ENCODE measurements at regions not wholly inside any gene's neighbourhood (a gene's known extent, or its start where the extent isn't known, plus 50 kb on each side); places are given as distances from the start of the nearest gene placed in this dataset.

DNA sequence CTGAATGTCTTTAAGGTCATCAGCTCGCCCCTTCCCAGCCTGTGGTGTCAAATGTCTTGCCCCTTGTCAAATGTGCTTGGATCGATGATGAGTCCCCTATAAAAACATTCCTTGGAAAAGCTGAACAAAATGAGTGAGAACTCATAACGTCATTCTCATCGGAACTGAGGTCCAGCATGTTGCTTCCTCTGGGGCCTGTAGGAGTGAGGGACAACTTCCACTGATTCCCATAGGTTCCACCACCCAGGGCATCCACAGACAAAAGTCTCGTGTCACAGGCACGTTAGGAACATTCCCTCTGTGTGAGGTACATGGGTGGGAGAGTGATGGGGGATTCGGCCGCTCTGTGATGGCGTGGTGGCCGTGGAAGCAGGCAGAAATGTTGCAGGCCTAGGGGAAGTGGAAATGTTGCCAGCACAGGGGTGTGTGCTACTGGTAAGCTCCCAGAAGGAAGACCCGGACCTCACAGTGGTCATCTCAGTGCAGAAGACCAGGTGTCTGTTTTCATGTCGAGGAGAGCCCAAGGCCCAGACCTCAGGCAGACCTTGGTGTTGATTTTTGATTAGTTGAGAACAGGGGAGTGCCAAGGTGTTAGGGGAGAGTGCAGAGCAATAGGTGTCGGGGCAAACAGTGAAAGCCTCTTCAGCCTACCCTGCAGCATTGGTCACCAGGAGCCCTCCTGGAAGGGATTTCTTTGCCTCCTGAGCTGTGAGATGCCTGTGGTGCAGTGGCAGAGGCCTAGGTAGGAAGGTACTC is 96.8 kb downstream of the SNRPN start:
- no peak for DNase-seq (ENCODE audit: low read depth, low spot score)
- no peak overlapping the region for H3K4me3 ChIP-seq (ENCODE audit: low read length)

DNA sequence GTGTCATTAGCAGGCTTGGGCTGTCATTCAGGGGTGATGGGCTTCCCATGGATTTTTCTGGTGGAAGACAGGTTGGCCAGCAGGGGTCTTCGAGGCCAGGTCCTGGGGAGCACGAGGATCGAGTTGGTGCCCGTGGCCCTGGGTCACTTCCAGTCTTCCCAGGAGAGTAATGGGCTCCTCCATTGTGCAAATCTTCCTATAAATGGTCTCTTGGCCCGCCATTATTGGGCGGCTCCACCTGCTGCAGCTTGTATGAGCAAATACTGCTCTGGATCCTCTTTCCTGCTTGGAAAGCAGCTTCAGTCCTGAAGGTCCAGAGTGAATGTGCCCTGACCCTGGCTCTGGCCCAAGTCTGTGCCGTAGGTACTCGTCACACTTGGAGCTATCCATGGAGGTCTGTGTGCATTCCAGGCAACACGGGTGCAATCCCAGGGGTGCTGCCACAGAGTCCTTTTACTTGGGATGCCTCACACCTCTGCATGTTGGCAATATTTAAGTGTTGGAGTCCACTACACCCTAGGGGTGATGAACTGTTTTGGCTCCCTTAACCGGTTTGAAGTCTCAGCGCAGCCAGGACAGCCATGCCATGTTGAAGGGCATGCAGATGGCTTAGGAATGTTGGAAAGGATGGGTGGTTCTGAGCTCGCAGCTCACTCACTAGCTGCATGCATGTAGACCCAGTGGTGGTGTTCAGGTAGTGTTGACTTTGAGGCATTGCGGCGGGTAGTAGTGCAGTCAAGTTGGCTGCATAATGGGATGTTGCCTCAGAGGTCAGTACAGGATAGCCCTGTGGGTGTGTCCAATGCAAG is 97.6 kb downstream of the SNRPN start:
- DNase-seq (ENCODE audit: low read depth, low spot score), result no peak
- no peak overlapping the region for H3K4me3 ChIP-seq (ENCODE audit: low read length)

DNA sequence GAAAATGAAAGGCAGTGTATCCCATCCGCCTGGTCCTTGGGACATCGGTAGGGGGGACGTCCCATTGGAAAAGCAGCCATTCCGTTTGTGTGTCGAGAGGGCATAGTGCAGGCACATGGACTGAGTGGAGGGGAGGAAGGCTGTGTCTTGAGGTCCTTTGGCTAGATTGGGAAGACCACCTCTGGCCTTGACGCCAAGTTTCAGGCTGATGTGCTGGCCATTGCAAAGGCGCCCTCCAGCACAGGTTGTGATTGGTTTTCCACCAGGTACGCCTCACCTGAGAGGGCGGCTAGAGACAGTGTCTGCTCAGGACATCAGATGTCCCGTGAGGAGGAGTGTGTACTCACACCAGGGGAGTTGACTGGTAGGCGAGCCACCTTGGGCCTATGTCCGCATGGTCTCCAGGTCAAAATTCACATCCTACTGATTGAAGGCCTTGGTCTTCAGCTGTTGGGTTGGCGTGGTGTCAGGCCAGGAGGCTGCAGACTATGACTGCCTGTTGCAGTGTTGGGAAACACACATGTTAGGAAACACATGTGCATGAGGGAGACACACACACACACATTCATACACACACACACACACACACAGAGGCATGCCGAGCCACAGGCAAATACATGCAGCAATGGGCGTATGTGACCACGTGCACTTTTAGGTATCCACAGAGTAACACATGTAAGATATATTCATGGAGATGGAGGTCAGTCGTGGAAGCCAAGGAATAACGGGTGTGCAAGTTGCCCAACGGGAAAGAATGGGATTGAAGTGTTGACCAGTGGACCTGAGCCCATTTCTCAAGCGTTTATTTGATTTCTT is 98.4 kb downstream of the SNRPN start:
- H3K4me3 ChIP-seq (ENCODE audit: low read length), result no peak overlapping the region
- DNase-seq (ENCODE audit: low read depth, low spot score), result no peak

DNA sequence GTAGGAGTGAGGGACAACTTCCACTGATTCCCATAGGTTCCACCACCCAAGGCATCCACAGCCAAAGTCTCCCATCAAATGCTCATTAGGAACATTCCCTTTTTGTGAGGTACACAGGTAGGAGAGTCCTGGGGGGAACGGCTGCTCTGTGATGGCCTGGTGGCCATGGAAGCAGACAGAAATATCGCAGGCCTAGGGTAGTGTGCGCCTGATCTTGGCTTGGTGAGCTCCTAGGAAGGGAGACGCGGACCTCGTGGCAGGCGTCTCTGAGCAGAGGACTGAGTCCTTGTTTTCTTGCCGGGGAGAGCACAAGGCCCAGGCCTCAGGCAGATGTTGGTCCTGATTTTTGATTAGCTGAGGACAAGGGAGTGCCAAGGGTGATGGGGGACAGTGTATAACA is 99.5 kb downstream of the SNRPN start:
- no peak overlapping the region for H3K4me3 ChIP-seq (ENCODE audit: low read length)
- DNase-seq (ENCODE audit: low read depth, low spot score), result no peak

DNA sequence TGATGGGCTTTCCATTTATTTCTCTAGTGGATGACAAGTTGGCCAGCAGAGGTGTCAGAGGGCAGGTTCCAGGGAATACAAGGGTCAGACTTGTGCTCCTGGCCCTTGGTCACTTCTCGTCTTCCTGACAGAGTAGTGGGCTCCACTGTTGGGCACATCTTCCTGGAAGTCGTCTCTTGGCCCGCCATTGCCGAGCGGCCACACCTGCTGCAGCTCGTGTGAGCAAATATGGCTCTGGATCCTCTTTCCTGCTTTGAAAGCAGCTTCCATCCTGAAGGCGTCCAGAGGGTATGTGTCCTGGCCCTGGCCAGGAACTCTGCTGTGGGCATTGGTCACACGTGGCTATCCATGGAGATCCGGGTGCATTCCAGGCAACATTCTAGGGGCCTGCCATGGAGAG is 100.2 kb downstream of the SNRPN start:
- DNase-seq (ENCODE audit: low read depth, low spot score), result no peak
- H3K4me3 ChIP-seq (ENCODE audit: low read length), result no peak overlapping the region

DNA sequence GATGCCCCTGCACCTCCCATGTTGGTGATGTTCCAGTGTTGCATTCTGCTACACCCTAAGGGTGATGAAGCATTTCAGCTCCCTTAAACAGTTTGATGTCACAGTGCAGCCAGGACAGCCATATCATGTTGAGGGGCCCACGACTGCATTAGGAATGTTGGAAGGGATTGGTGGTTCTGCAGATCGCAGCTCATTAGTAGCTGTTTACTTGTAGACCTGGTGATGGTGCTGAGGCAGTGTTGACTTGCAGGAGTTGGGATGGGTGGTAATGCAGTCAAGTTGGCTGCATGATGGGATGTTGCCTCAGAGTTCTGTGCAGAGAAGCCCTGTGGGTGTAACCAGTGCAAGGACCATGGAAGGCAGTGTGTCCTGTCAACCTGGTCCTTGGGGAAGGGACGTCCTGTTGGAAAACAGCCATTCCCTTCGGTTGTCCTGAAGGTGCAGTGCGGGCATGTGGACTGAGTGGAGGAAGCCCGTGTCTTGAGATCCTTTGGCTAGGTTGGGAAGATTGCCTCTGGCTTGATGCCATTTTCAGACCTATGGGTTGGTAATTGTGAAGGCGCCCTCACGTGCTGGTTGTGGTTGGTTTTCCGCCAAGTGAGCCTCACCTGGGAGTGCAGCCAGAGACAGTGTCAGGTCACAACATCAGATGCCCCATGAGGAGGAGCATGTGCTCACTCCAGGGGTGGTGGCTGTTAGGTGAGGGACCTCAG is 100.7 kb downstream of the SNRPN start:
- no peak for DNase-seq (ENCODE audit: low read depth, low spot score)
- no peak overlapping the region for H3K4me3 ChIP-seq (ENCODE audit: low read length)

DNA sequence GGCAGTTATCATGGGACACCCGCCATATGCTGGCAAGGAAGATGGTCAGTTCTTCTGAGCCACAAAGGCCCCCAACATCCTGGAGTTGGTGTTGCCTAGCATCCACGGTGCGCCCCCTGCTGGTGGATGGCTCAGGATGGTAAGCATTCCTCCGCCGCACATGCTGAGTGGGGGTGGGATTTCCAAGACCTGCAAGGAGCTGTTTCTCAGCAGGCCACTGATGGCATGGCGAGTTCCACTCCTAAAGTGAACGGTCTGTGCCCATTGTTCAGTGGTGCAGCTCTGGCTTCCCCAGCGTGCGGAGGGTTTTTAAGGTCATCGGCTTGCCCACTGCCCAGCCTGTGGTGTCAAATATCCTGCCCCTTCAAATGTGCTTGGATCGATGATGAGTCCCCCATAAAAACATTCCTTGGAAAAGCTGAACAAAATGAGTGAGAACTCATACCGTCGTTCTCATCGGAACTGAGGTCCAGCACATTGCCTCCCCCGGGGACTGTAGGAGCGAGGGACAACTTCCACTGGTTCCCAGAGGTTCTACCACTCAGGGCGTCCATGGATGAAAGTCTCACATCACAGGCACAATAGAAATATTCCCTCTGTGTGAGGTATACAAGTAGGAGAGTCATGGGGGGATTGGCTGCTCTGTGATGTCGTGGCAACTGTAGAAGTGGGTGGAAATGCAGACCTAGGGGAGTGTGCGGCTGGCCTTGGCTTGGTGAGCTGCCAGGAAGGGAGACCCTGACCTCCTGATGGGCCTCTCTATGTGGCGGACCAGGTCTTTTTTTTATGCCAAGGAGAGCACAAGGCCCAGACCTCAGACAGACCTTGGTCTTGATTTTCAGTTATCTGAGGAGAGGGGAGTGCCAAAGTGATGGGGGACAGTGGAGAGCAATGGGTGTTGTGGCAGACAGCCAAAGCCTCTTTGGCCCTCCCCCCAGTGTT is 102.0 kb downstream of the SNRPN start:
- H3K4me3 ChIP-seq (ENCODE audit: low read length), result no peak overlapping the region
- DNase-seq (ENCODE audit: low read depth, low spot score), result no peak

DNA sequence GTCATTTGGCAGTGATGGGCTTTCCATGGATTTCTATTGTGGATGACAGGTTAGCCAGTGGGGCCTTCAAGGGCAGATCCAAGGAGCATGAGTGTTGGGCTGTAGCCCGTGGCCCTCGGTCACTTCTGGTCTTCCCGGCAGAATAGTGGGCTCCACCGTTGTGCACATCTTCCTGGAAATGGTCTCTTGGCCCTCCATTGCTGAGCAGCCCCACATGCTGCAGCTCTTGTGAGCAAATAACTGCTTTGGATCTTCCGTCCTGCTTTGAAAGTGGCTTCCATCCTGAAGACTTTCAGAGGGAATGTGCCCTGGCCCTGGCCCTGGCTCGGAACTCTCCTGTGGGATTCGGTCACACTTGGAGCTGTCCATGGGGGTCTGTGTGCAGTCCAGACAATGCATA is 102.8 kb downstream of the SNRPN start:
- H3K4me3 ChIP-seq (ENCODE audit: low read length), result no peak overlapping the region
- no peak for DNase-seq (ENCODE audit: low read depth, low spot score)

DNA sequence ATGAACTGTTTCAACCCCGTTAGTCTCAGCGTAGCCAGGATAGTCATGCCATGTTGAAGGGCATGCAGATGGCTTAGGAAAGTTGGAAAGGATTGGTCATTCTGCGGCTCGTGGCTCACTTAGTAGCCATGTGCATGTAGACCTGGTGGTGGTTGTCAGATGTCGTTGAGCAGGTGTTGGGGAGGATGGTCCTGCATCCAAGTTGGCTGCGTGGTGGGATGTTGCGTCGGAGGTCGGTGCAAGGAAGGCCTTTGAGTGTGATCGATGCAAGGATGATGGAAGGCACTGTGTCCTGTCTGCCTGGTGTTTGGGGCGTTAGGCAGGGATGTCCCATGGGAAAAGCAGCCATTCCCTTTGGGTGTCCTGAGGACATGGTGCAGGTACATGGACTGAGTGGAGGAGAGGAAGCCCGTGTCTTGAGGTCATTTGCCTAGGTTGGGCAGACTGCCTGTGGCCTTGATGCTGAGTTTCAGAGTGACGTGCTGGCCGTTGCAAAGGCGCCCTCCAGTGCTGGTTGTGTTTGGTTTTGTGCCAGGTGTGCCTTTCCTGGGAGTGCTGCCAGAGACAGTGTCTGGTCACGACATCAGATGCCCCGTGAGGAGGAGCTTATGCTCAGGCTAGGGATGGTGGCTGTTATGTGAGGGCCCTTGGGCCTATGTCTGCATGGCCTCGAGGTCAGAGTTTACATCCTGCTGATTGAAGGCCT is 103.4 kb downstream of the SNRPN start:
- H3K4me3 ChIP-seq (ENCODE audit: low read length), result no peak overlapping the region
- DNase-seq (ENCODE audit: low read depth, low spot score), result no peak

DNA sequence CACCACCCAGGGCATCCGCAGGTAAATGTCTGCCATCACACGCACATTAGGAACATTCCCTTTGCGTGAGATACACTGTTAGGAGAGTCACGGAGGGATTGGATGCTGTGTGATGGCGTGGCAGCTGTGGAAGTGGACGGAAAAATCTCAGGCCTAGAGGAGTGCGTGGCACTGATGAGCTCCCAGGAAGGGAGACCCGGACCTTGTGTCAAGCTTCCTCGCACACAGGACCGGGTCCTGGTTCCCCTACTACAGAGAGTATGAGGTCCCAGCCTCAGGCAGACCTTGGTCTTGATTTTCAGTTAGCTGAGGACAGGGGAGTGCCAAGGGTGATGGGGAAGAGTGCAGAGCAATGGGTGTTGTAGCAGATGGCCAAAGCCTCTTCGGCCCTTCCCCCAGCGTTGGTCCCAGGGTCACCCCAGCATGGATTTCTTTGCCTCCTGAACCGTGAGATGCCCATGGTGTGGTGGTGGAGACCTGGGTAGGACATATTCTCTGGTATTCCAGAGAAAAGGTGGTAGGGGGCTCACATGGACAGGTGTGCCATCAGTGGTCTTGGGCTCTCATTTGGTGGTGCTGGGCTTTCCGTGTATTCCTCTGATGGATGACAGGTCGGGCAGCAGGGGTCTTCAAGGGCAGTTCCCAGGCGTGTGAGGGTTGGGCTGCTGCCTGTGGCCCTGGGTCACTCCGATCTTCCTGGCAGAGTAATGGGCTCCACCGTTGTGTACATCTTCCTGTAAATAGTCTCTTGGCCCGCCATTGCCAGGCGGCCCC is 105.1 kb downstream of the SNRPN start:
- H3K4me3 ChIP-seq (ENCODE audit: low read length), result no peak overlapping the region
- no peak for DNase-seq (ENCODE audit: low read depth, low spot score)

DNA sequence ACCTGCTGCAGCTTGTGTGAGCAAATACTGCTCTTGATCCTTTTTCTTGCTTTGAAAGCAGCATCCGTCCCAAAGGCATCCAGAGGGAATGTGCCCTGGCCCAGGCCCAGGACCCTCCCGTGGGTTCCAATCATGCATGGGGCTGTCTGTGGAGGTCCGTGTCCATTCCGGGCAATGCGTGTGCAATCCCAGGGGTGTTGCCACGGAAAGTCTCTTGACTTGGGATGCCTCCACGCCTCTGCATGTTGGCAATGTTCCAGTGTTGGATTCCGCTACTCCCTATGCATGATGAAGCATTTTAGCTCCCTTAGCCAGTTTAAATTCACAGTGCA is 105.7 kb downstream of the SNRPN start:
- H3K4me3 ChIP-seq (ENCODE audit: low read length), result no peak overlapping the region

DNA sequence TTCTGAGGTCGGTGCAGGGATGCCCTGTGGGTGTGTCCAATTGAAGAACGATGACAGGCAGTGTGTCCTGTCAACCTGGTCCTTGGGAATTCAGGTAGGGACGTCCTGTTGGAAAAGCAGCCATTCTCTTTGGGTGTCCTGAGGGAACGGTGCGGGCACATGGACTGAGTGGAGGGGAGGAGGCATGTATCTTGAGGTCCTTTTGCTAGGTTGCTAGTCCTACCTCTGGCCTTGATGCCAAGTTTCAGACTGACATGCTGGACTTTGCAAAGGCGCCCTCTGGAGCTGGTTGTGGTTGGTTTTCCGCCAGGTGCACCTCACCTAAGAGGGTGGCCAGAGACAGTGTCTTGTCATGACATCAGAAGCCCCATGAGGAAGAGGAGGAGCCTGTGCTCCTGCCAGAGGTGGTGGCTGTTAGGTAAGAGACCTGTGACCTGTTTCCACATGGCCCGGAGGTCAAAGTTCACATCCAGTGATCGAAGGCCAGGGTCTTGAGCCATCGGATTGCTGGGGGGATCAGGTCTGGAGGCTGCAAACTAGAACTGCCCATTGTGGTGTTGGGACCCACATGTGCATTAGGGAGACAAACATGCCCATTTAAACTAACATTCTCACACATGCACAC is 106.3 kb downstream of the SNRPN start:
- DNase-seq (ENCODE audit: low read depth, low spot score), result no peak
- no peak overlapping the region for H3K4me3 ChIP-seq (ENCODE audit: low read length)

More for the DNA sequence above, 105.7 kb downstream of the SNRPN start:
- no peak for DNase-seq (ENCODE audit: low read depth, low spot score)

DNA sequence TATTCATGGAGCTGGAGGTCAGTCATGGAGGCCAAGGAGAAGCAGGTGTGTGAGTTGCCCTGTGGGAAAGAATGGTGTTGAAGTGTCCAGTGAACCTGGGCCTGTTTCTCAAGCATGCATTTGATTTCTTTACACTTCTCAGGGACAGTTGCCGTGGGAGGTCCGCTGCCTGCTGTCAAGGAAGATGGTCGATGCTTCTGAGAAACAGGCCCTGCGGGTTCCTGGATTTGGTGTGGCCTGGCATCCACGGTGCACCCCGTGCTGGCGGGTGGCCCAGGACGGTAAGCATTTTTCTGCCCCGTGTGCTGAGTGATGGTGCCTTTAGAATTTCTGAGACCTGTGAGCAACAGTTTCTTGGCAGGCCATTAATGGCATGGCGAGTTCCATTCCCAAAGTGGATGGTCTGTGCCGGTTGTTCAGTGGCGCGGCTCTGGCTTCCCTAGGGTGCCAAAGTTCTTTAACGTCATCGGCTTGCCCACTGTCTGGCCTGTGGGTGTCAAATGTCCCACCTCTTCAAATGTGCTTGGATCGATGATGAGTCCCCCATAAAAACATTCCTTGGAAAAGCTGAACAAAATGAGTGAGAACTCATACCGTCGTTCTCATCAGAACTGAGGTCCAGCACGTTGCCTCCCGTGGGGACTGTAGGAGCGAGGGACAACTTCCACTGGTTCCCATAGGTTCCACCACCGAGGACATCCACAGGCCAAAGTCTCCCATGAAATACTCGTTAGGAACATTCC is 107.2 kb downstream of the SNRPN start:
- no peak overlapping the region for H3K4me3 ChIP-seq (ENCODE audit: low read length)
- no peak for DNase-seq (ENCODE audit: low read depth, low spot score)

DNA sequence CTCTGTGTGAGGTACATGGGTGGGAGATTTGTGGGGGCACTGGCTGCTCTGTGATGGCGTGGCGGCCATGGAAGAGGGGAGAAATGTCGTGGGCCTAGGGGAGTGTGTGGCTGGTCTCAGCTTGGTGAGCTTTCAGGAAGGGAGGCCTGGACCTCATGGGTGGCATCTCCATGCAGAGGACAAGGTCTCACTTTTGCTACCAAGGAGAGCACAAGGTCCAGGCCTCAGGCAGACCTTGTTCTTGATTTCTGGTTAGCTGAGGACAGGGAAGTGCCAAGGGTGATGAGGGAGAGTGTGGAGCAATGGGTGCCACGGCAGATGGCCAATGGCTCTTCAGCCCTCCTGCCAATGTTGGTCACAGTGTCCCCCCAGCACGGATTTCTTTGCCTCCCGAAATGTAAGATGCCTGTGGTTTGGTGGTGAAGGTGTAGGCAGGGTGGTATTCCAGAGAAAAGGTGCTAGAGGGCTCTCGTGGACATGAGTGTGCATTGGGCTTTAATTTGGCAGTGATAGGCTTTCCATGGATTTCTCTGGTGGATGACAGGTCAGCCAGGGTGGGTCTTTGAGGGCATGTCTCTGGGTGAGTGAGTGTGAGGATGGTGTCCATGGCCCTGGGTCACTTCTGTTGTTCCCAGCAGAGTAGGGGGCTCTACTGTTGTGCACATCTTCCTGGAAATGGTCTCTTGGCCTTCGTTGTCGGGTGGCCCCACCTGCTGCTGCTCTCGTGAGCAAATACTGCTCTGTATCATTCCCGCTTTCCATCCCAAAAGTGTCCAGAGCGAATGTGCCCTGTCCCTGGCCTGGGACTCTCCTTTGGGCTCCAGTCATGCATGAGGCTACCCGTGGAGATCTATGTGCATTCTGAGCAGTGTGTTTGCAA is 108.0 kb downstream of the SNRPN start:
- H3K4me3 ChIP-seq (ENCODE audit: low read length), result no peak overlapping the region
- DNase-seq (ENCODE audit: low read depth, low spot score), result no peak

DNA sequence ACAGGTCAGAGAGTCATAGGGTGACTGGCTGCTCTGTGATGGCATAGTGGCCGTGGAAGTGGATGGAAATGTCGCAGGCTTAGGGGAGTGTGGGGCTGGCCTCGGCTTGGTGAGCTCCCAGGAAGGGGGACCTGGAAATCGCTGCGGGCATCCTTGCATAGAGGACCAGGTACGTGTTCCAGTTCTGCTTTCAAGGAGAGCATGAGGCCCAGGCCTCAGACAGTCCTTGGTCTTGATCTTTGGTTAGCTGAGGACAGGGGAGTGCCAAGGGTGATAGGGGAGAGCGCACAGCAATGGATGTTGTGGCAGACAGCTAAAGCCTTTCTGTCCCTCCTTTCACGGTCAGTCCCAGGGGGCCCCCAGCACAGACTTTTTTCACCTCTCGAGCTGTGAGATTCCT is 110.5 kb downstream of the SNRPN start:
- no peak for DNase-seq (ENCODE audit: low read depth, low spot score)
- H3K4me3 ChIP-seq (ENCODE audit: low read length), result no peak overlapping the region

Data from Jurkat, Clone E6-1 (cell line).